HepG2 (cell line): ENCODE measurements at regions not wholly inside any gene's neighbourhood (a gene's known extent, or its start where the extent isn't known, plus 50 kb on each side); places are given as distances from the start of the nearest gene placed in this dataset.

ENCODE experiments used
- BRCA1 ChIP-seq: sonication (generic); formaldehyde crosslinking; IDR thresholded peaks from 2 replicates; pipeline ENCODE4 v1.4.0; 2020; ENCODE audit warnings: missing genetic modification reagents
- CTCF ChIP-seq: sonication (generic); formaldehyde crosslinking; IDR thresholded peaks from 2 replicates; pipeline ENCODE4 v1.5.0; 2020; ENCODE audit warnings: mild to moderate bottlenecking, missing genetic modification reagents, moderate library complexity
- DRAP1 ChIP-seq: IDR thresholded peaks from 2 replicates; pipeline ENCODE4 v1.6.1; 2016; ENCODE audit warnings: missing genetic modification reagents, missing compliant biosample characterization
- ETV5 ChIP-seq: IDR thresholded peaks from 2 replicates; pipeline ENCODE4 v1.6.1; 2018; ENCODE audit warnings: missing biosample characterization, missing genetic modification reagents, inconsistent platforms, borderline replicate concordance
- EZH2 ChIP-seq: conservative IDR thresholded peaks from 2 replicates; pipeline ENCODE4 v1.6.1; 2012; ENCODE audit warnings: mild to moderate bottlenecking, low read depth, low read length, moderate library complexity
- GABPA ChIP-seq, 2 experiments: IDR thresholded peaks; 2 replicates each; pipeline ENCODE4 v1.6.1; 2011 to 2016; ENCODE audit warnings: low read depth in 2 of 2, low read length in 1 of 2, missing biosample characterization in 1 of 2, missing genetic modification characterization in 1 of 2
- JUND ChIP-seq: sonication (generic); formaldehyde crosslinking; IDR thresholded peaks from 2 replicates; pipeline ENCODE4 v1.8.0; 2022; ENCODE audit warnings: mild to moderate bottlenecking, missing genetic modification reagents
- TGIF2 ChIP-seq: IDR thresholded peaks from 2 replicates; pipeline ENCODE4 v1.6.1; 2016; ENCODE audit warnings: control low read depth, missing compliant biosample characterization
- YY1 ChIP-seq: IDR thresholded peaks from 2 replicates; pipeline ENCODE4 v1.6.1; 2011; ENCODE audit warnings: low read length, low read depth, moderate library complexity, mild to moderate bottlenecking; ENCODE audit not compliant: insufficient read depth, insufficient replicate concordance
- ZBTB43 ChIP-seq: sonication (generic); formaldehyde crosslinking; conservative IDR thresholded peaks from 2 replicates; pipeline ENCODE4 v1.4.0; 2020; ENCODE audit warnings: missing genetic modification reagents
- ZSCAN29 ChIP-seq: sonication (generic); formaldehyde crosslinking; conservative IDR thresholded peaks from 2 replicates; pipeline ENCODE4 v1.4.0; 2020; ENCODE audit warnings: mild to moderate bottlenecking, missing genetic modification reagents

DNA sequence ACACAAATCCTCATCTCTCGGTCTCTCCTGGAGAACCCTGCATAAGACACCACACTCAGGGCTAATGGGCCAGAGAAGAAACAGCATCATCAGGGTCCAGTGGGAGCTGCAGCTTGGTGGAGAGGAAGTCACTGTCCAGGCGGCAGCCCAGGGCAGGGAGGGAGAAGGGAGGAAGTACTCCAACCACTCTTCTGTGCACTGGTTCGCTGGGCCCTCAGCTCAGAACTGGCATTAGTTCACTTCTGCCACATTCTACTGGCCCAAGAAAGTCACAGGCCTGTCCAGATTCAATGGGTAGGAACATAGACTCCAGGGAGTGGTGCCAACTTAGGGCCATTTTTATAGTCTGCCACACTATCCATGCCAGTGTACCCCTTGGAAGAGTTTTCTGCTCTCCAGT lies 169.0 kb downstream of the ABHD5 start:
- TF ChIP-seq GABPA (IDR thresholded peaks at IDR 0.05; ENCODE audit: low read depth, low read length): no peak
- no peak for TF ChIP-seq GABPA (CRISPR knock-in tag; IDR thresholded peaks at IDR 0.05; ENCODE audit: low read depth)
- no peak for TF ChIP-seq TGIF2 (CRISPR knock-in tag)
- no peak for TF ChIP-seq JUND (CRISPR knock-in tag)
- TF ChIP-seq EZH2: no peak
- no peak for TF ChIP-seq DRAP1 (CRISPR knock-in tag)
- no peak for TF ChIP-seq ZBTB43 (CRISPR knock-in tag)
- no peak for TF ChIP-seq BRCA1 (CRISPR knock-in tag)
- TF ChIP-seq ETV5 (CRISPR knock-in tag): no peak
- TF ChIP-seq ZSCAN29 (CRISPR knock-in tag): no peak
- no peak for TF ChIP-seq CTCF
- no peak for TF ChIP-seq YY1
